NT2/D1 (cell line): ENCODE measurements at regions not wholly inside any gene's neighbourhood (a gene's known extent, or its start where the extent isn't known, plus 50 kb on each side); places are given as distances from the start of the nearest gene placed in this dataset.
"Not testable (repeated sequence)": the region's sequence is repeated elsewhere in the genome, so short reads cannot be mapped to it uniquely, and the experiment has no call there.

Experiments
- DNase-seq: peaks from one replicate; pipeline ENCODE4 v3.0.0-alpha.2; 2011; ENCODE audit warnings: low read depth, low spot score
- H3K27me3 ChIP-seq: 2 replicates; pipeline ENCODE4 v1.6.0; 2011; ENCODE audit warnings: mild to moderate bottlenecking; ENCODE audit not compliant: insufficient read length, insufficient read depth
- H3K36me3 ChIP-seq: 2 replicates; pipeline ENCODE4 v1.6.1; 2011; ENCODE audit warnings: mild to moderate bottlenecking, low read length, mixed read lengths; ENCODE audit not compliant: insufficient read depth, insufficient read length
- H3K4me1 ChIP-seq: 2 replicates; pipeline ENCODE4 v1.5.1; 2011; ENCODE audit not compliant: insufficient read depth, insufficient read length
- H3K4me3 ChIP-seq: 2 replicates; pipeline ENCODE4 v1.5.1; 2011; ENCODE audit warnings: low read depth; ENCODE audit not compliant: insufficient read length
- H3K9ac ChIP-seq: 2 replicates; pipeline ENCODE4 v1.6.0; 2011; ENCODE audit warnings: low read depth; ENCODE audit not compliant: insufficient read length
- H3K9me3 ChIP-seq: 2 replicates; pipeline ENCODE4 v1.5.1; 2011; ENCODE audit warnings: mild to moderate bottlenecking, low read length; ENCODE audit not compliant: insufficient read depth
- SUZ12 ChIP-seq: IDR thresholded peaks from 2 replicates; pipeline ENCODE4 v1.6.1; 2011; ENCODE audit not compliant: insufficient read length, insufficient read depth; ENCODE audit errors: extremely low read depth
- YY1 ChIP-seq: IDR thresholded peaks from 2 replicates; pipeline ENCODE4 v1.6.1; 2011; ENCODE audit not compliant: insufficient read length, insufficient read depth
- ZNF274 ChIP-seq: IDR thresholded peaks from 2 replicates; pipeline ENCODE4 v1.6.1; 2011; ENCODE audit warnings: mild to moderate bottlenecking, low read depth, low read length

DNA sequence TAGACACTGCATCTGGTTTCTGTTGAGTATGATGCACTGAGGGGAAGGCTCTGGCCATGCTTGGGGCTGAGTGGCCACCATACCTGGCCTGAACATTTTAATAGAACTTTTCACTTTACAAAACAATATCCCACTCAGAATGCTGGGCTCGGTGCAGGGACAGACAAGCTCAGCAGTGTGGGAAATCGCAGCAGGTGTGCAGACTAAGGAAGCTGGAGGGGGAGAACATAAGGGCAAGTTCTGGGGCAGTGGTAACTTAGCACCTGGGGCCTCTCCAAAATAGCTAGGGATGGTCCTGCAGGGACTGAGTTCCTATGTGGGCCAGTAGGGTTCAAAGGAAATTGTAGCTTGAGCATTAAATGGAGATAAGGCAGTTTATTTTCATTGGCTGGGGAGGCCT lies 90.9 kb upstream of the RNU6-1 start:
- no peak overlapping the region for H3K9ac ChIP-seq
- H3K27me3 ChIP-seq, result no peaks in the 10 kb centered on the region
- peaks cover 30% of the 10 kb centered on the region for H3K9me3 ChIP-seq
- TF ChIP-seq ZNF274 (no peak), SUZ12 (no peak), YY1 (no peak)
- H3K4me3 ChIP-seq, result no peak overlapping the region
- H3K36me3 ChIP-seq, result no peaks in the 10 kb centered on the region
- no peak for DNase-seq
- peaks cover 3% of the 10 kb centered on the region for H3K4me1 ChIP-seq

DNA sequence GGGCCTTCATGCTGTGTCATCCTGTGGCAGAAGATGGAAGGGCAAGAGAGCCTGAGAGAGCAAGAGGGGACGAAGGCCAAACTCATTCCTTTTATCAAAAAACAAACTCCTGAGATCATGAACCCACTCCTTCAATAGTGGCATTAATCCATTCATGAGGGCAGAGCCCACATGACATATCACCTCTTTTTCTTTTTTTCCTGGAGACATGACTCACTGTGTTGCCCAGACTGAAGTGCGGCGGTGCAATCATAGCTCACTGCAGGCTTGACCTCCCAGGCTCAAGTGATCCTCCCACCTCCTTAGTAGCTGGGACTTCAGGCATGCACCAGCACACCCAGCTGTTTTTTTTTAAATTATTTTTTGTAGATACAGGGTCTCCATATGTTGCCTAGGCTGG lies 92.0 kb upstream of the RNU6-1 start:
- Histone ChIP-seq H3K4me1 (peaks cover 3% of the 10 kb centered on the region), H3K27me3 (no peaks in the 10 kb centered on the region), H3K9me3 (peaks cover 36% of the 10 kb centered on the region), H3K36me3 (no peaks in the 10 kb centered on the region), H3K4me3 (no peak overlapping the region), H3K9ac (no peak overlapping the region)
- TF ChIP-seq YY1 (no peak), SUZ12 (no peak)
- DNase-seq, result no peak

DNA sequence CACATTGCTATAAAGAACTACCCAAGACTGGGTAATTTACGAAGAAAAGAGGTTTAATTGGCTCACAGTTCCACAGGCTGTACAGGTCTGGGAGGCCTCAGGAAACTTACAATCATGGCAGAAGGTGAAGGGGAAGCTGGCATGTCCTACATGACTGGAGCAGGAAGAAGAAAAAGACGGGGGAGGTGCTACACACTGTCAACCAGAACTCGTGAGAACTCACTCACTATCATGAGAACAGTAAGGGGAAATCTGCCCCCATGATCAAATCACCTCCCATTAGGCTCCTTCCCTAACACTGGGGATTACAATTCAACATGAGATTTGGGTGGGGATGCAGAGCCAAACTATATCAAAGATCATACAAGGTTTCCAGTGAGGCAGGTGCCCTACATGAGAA lies 94.3 kb upstream of the RNU6-1 start:
- peaks cover 36% of the 10 kb centered on the region for H3K9me3 ChIP-seq
- H3K27me3 ChIP-seq, DNase-seq, H3K36me3 ChIP-seq, H3K4me1 ChIP-seq, H3K4me3 ChIP-seq, H3K9ac ChIP-seq: not testable (repeated sequence)

DNA sequence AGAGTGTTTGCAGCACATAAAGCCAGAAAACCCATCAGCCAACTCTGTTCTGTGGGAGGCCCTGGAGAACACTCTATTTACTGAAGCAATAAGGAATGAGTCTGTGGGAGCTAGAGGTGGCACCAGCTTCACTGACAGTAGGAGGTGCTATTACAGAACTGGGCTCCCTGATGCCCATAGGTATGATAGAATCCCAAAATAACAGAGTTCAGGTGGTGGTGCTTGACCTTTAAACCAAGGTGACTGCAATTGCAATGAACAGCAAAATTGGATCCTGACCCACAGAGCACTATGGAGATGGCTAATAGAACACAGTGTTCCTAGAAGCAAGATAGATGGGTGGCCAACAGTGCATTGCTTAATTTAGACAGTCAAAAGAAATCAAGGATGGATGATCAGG lies 95.4 kb upstream of the RNU6-1 start:
- Histone ChIP-seq H3K4me1 (no peaks in the 10 kb centered on the region), H3K36me3 (no peaks in the 10 kb centered on the region), H3K9ac (no peak overlapping the region), H3K9me3 (peaks cover 36% of the 10 kb centered on the region), H3K27me3 (no peaks in the 10 kb centered on the region), H3K4me3 (no peak overlapping the region)
- TF ChIP-seq ZNF274, result no peak
- TF ChIP-seq SUZ12, result no peak
- TF ChIP-seq YY1, result no peak
- no peak for DNase-seq

DNA sequence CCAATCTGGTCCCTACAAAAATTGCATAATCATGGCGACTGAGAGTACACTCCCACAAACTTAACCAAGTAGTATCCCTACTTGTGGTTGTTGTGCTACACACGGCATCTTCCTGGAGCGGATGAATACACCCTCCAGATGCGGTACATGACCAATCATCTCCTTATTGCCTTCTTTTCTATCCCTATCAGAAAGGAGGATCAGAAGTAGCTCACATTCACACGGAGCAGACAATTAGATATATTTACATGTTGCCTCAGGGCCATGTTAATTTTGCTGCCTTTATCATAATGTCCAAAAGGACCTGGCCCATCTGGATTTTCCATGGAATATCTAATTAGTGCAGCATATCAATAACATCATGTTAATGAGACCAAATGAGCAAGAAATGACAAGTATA lies 96.4 kb upstream of the RNU6-1 start:
- no peak overlapping the region for H3K9ac ChIP-seq
- H3K36me3 ChIP-seq, result no peaks in the 10 kb centered on the region
- no peak overlapping the region for H3K4me3 ChIP-seq
- no peaks in the 10 kb centered on the region for H3K4me1 ChIP-seq
- H3K27me3 ChIP-seq, result no peaks in the 10 kb centered on the region
- peaks cover 36% of the 10 kb centered on the region for H3K9me3 ChIP-seq
- TF ChIP-seq ZNF274 (no peak), SUZ12 (no peak)
- DNase-seq, result no peak

DNA sequence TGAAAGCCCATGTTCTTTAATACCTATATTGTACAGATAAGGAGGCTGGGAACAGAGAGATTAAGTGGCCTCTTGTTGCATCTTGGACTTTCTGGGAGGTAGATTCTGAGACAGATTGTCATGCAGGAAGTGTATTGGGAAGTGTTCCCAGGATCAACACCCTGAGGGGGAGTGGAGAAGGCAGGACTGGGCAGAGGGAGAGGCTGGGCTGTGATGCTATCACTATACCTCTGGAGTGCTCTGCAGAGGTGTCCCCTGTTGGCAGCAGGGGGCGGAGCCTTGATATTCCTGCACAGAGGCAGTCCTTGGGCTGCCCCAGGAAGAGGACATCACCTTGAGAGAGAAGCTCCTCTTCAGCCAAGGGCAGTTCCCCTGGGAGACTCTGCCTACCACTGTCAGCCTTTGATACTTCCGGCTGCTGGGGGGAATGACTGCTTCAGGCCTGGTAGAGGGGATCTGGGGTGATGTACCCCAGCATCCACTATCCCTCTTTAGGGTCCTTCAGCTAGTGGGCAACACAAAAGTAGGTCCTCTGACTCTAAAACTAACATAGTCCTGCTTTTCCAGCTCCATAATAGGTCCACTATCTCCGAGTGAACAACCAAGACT lies 97.4 kb upstream of the RNU6-1 start:
- no peak for TF ChIP-seq SUZ12
- TF ChIP-seq YY1, result no peak
- no peak for TF ChIP-seq ZNF274

DNA sequence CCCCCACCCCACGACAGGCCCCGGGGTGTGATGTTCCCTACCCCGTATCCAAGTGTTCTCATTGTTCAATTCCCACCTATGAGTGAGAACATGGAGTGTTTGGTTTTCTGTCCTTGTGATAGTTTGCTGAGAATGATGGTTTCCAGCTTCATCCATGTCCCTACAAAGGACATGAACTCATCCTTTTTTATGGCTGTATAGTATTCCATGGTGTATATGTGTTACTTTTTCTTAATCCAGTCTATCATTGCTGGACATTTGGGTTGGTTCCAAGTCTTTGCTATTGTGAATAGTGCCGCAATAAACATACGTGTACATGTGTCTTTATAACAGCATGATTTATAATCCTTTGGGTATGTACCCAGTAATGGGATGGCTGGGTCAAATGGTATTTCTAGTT lies 99.3 kb upstream of the RNU6-1 start:
- DNase-seq, H3K4me3 ChIP-seq, H3K27me3 ChIP-seq, H3K4me1 ChIP-seq, H3K36me3 ChIP-seq, H3K9ac ChIP-seq: not testable (repeated sequence)
- peaks cover 17% of the 10 kb centered on the region for H3K9me3 ChIP-seq

More for the DNA sequence above, 97.4 kb upstream of the RNU6-1 start:
- DNase-seq, result no peak
- H3K9ac ChIP-seq, result no peak overlapping the region
- H3K4me1 ChIP-seq, result peaks cover 2% of the 10 kb centered on the region
- H3K36me3 ChIP-seq, result no peaks in the 10 kb centered on the region
- H3K9me3 ChIP-seq, result peaks cover 36% of the 10 kb centered on the region
- no peak overlapping the region for H3K4me3 ChIP-seq
- H3K27me3 ChIP-seq, result no peaks in the 10 kb centered on the region

DNA sequence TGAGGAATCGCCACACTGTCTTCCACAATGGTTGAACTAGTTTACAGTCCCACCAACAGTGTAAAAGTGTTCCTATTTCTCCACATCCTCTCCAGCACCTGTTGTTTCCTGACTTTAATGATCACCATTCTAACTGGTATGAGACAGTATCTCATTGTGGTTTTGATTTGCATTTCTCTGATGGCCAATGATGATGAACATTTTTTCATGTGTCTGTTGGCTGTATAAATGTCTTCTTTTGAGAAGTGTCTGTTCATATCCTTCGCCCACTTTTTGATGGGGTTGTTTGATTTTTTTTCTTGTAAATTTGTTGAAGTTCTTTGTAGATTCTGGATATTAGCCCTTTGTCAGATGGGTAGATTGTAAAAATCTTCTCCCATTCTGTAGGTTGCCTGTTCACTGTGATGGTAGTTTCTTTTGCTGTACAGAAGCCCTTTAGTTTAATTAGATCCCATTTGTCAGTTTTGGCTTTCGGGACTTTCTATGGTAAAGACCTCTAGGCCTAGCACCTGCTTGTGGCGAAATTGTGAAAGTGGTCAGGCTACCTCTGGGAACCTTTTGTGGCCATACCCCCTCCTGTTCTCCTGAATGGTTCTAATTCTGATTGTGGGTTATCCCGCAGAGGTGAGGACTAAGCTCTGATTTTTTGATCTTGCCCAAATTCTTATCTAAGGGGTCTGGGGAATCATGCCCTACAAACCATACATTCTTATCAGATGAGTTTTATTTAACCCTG lies 99.9 kb upstream of the RNU6-1 start:
- H3K9me3 ChIP-seq, result peaks cover 12% of the 10 kb centered on the region
- H3K36me3 ChIP-seq, H3K4me3 ChIP-seq, H3K4me1 ChIP-seq, H3K27me3 ChIP-seq, DNase-seq, H3K9ac ChIP-seq: not testable (repeated sequence)
